Stomach (tissue), 4 donors: ENCODE measurements at regions not wholly inside any gene's neighbourhood (a gene's known extent, or its start where the extent isn't known, plus 50 kb on each side); places are given as distances from the start of the nearest gene placed in this dataset.

Source experiments
- CTCF ChIP-seq, 7 experiments: fragments of 450-650 bp in 4 of 7; fragments of 200-600 bp in 3 of 7; sonication (generic) in 3 of 7; IDR thresholded peaks; one replicate each; pipeline ENCODE4 v1.5.1; 2016 to 2019; ENCODE audit warnings: antibody characterized with exemption in 7 of 7, control low read depth in 2 of 7, mild to moderate bottlenecking in 1 of 7
- EP300 ChIP-seq: sonication (generic); formaldehyde crosslinking; IDR thresholded peaks from one replicate; pipeline ENCODE4 v1.6.1; 2017; ENCODE audit warnings: antibody characterized with exemption
- POLR2A ChIP-seq, 4 donors: fragments of 450-650 bp; IDR thresholded peaks; one replicate each; pipeline ENCODE4 v1.6.1; 2016; ENCODE audit warnings: antibody characterized with exemption in 4 of 4, control low read depth in 2 of 4, mild to moderate bottlenecking in 1 of 4, moderate library complexity in 1 of 4
- POLR2AphosphoS5 ChIP-seq, 3 donors: sonication (generic); formaldehyde crosslinking; IDR thresholded peaks; one replicate each; pipeline ENCODE4 v1.6.1; 2016; ENCODE audit warnings: antibody characterized with exemption in 3 of 3

GRCh38 chr9:16106021-16106571 lies 553.3 kb downstream of the CCDC171 start:
- TF ChIP-seq CTCF (IDR thresholded peaks at IDR 0.05) (no peak), POLR2A (IDR thresholded peaks at IDR 0.05) (no peak), POLR2AphosphoS5 (IDR thresholded peaks at IDR 0.05) (no peak), EP300 (no peak)
